HG03175 (cell line): ENCODE measurements at regions not wholly inside any gene's neighbourhood (a gene's known extent, or its start where the extent isn't known, plus 50 kb on each side); places are given as distances from the start of the nearest gene placed in this dataset.

Experiments
- ATAC-seq: cut with Tn5 transposase; IDR thresholded peaks from one replicate; pipeline ENCODE4 v1.9.1; 2021; ENCODE audit warnings: mild to moderate bottlenecking, moderate library complexity; ENCODE audit not compliant: unreplicated experiment

GRCh38 chr5:74042559-74042958 is 416.6 kb downstream of the ARHGEF28 start:
- ATAC-seq: no peak

GRCh38 chr5:74041913-74042312 is 415.9 kb downstream of the ARHGEF28 start:
- no peak for ATAC-seq

GRCh38 chr5:74040811-74041491 is 415.0 kb downstream of the ARHGEF28 start:
- ATAC-seq: no peak

GRCh38 chr5:74040065-74040551 is 414.1 kb downstream of the ARHGEF28 start:
- ATAC-seq: no peak

GRCh38 chr5:74037321-74037720 is 411.3 kb downstream of the ARHGEF28 start:
- ATAC-seq: no peak

GRCh38 chr5:74035521-74035937 is 409.5 kb downstream of the ARHGEF28 start:
- ATAC-seq: peak; percentile 60

- ATAC-seq: no peak
Measured at GRCh38 chr5:74034733-74035132, 408.7 kb downstream of the ARHGEF28 start.

- ATAC-seq: no peak
Measured at GRCh38 chr5:74032617-74033016, 406.6 kb downstream of the ARHGEF28 start.

- ATAC-seq: no peak
Measured at GRCh38 chr5:74031536-74031935, 405.5 kb downstream of the ARHGEF28 start.

- ATAC-seq: no peak
Measured at GRCh38 chr5:74030821-74031220, 404.8 kb downstream of the ARHGEF28 start.

- ATAC-seq: no peak
Measured at GRCh38 chr5:74030371-74030770, 404.4 kb downstream of the ARHGEF28 start.

- no peak for ATAC-seq
Measured at GRCh38 chr5:74028976-74029375, 403.0 kb downstream of the ARHGEF28 start.

GRCh38 chr5:74028406-74028805 is 402.4 kb downstream of the ARHGEF28 start:
- no peak for ATAC-seq

- no peak for ATAC-seq
Measured at GRCh38 chr5:74027732-74028338, 401.8 kb downstream of the ARHGEF28 start.

GRCh38 chr5:74026310-74026709 is 400.3 kb downstream of the ARHGEF28 start:
- no peak for ATAC-seq

GRCh38 chr5:74021126-74021525 is 395.1 kb downstream of the ARHGEF28 start:
- ATAC-seq: no peak

GRCh38 chr5:74020503-74020902 is 394.5 kb downstream of the ARHGEF28 start:
- no peak for ATAC-seq

- ATAC-seq: no peak
Measured at GRCh38 chr5:74019923-74020322, 393.9 kb downstream of the ARHGEF28 start.

GRCh38 chr5:74017786-74018211 is 391.8 kb downstream of the ARHGEF28 start:
- no peak for ATAC-seq

GRCh38 chr5:74017112-74017511 is 391.1 kb downstream of the ARHGEF28 start:
- no peak for ATAC-seq

GRCh38 chr5:74016373-74016772 is 390.4 kb downstream of the ARHGEF28 start:
- ATAC-seq: no peak

- ATAC-seq: no peak
Measured at GRCh38 chr5:74015716-74016115, 389.7 kb downstream of the ARHGEF28 start.
